ENCODE measurements at regions not wholly inside any gene's neighbourhood (a gene's known extent, or its start where the extent isn't known, plus 50 kb on each side); places are given as distances from the start of the nearest gene placed in this dataset.
A peak's percentile ranks its signal among the peaks of the same experiment; 100 is the strongest.

DNA sequence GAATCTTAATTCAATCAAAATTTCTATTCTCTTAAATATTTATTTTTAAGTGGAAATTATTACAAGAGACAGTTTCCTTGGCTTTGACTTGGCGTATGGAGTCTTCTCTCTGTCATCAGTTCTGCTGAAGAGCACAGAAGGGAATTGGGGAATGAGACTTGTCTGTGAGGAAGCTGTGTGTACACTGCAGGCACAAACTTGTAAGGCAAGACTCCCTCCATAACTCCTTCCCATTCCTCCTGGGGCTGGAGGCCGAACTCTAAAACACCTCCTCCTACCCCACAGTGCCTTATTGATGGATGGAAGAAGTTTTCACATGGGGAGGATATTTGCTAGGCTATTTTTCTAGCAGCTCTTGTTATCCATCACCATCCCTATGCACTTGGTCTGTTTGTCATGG, 187.4 kb upstream of the ELL2 start:
- no peak overlapping the region for H3K4me3 ChIP-seq (ENCODE audit: low read depth, low read length)
- no peak for DNase-seq (ENCODE audit: low read depth)

DNA sequence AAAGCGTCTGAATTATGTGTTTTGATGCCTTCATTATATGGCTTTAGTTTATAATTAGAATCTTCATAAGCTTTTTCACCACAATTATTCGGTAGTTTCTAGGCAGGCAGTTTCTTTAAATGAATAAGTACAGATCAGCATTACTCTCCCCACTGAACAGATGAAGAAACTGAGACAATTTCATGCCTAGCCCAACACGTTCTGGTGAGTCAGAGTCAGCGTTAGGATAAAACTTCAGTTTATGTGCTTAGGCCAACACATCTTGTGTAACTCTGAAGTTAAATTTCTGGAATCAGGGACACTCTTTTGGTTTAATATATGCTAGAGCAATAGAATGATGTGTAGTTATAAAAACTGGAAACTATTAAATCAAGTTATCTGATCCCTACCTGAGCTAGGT, 186.7 kb upstream of the ELL2 start:
- DNase-seq (ENCODE audit: low read depth): no peak
- no peak overlapping the region for H3K4me3 ChIP-seq (ENCODE audit: low read depth, low read length)

GRCh38 chr5:96147866-96148265, 186.2 kb upstream of the ELL2 start:
- DNase-seq (ENCODE audit: low read depth): no peak
- H3K4me3 ChIP-seq (ENCODE audit: low read depth, low read length): no peak overlapping the region

DNA sequence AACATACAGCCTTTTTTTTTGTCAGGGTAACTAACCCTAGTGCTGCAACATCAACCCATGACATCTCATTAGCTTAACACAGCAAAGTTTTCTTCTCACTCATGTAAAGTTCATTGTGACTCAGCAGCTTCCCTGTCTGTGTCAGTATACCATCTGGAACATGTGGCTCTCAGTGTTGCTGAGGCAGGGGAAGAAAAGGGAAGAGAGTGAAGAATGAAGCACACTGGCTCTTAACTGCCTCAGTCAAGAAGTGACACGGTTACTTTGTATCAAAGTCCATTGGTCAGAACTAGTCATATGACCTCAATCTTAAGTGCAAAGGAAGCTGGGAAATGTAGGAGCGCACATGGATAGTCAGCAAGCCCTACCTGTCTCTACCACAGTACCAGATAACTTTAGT, 185.0 kb upstream of the ELL2 start:
- peak; percentile 74 for DNase-seq (ENCODE audit: low read depth)
- H3K4me3 ChIP-seq (ENCODE audit: low read depth, low read length): no peak overlapping the region

DNA sequence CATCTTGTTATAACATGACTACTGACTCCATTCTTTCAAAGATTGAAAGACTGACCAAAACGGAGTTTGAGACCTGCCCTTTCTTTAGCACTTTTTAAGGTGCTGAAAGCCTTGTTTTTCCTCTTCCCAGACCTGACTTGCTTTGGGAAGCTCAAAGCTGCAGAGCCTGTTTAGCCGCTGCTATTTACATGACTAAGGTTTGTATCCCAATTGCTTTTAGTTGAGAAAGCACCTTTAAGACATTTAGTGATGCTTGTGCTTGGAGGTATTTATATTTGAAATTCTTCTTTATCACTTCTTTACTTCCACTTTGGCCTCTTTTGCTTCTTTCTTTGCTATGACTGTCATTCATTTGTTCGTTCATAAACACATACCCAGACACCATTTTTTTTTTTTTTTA, 182.6 kb upstream of the ELL2 start:
- no peak for DNase-seq (ENCODE audit: low read depth)

GRCh38 chr5:96143450-96143849, 181.8 kb upstream of the ELL2 start:
- no peak overlapping the region for H3K4me3 ChIP-seq (ENCODE audit: low read depth, low read length)

More for the DNA sequence above, 182.6 kb upstream of the ELL2 start:
- H3K4me3 ChIP-seq (ENCODE audit: low read depth, low read length): no peak overlapping the region

DNA sequence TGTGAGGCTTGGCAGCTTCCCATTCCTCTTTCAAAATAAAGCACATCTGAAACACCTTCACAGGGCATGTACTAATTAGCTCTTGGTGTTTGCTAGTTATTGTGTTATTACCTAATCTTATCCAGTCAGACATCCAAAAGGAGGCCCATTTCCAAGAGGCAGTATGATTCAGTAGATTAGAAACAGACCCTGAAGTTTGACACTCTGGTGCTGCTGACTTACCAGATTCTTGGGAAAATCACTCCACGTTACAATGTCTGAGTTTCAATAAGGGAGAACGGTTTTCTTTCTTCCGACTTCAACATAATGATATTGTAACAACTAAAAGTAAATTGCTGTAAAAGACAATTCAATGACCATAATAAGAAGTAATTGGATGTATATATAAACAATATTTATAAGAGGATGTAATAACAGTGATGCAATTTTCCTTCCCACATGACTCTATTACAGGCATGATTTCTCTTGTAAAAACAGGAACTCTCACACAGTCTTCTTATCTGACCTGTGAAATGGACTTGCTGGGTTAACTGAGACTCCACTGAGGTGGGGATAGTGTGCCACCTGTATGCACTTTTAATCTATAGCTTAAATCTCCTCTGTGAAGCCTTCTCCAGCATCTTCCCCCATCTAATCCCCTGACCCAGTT, 181.3 kb upstream of the ELL2 start:
- DNase-seq (ENCODE audit: low read depth): peak; percentile 34
- no peak overlapping the region for H3K4me3 ChIP-seq (ENCODE audit: low read depth, low read length)

More at GRCh38 chr5:96143450-96143849, 181.8 kb upstream of the ELL2 start:
- no peak for DNase-seq (ENCODE audit: low read depth)

GRCh38 chr5:96142184-96142781, 180.6 kb upstream of the ELL2 start:
- no peak overlapping the region for H3K4me3 ChIP-seq (ENCODE audit: low read depth, low read length)
- DNase-seq (ENCODE audit: low read depth): no peak

GRCh38 chr5:96141749-96142148, 180.1 kb upstream of the ELL2 start:
- H3K4me3 ChIP-seq (ENCODE audit: low read depth, low read length): no peak overlapping the region
- DNase-seq (ENCODE audit: low read depth): no peak

GRCh38 chr5:96140496-96140895, 178.8 kb upstream of the ELL2 start:
- no peak for DNase-seq (ENCODE audit: low read depth)
- H3K4me3 ChIP-seq (ENCODE audit: low read depth, low read length): no peak overlapping the region

GRCh38 chr5:96140084-96140483, 178.4 kb upstream of the ELL2 start:
- DNase-seq (ENCODE audit: low read depth): no peak
- H3K4me3 ChIP-seq (ENCODE audit: low read depth, low read length): no peak overlapping the region

- no peak overlapping the region for H3K4me3 ChIP-seq (ENCODE audit: low read depth, low read length)
- DNase-seq (ENCODE audit: low read depth): no peak
Measured at GRCh38 chr5:96134886-96135285, 173.2 kb upstream of the ELL2 start.

- no peak overlapping the region for H3K4me3 ChIP-seq (ENCODE audit: low read depth, low read length)
- no peak for DNase-seq (ENCODE audit: low read depth)
Measured at GRCh38 chr5:96133341-96134079, 171.9 kb upstream of the ELL2 start.

DNA sequence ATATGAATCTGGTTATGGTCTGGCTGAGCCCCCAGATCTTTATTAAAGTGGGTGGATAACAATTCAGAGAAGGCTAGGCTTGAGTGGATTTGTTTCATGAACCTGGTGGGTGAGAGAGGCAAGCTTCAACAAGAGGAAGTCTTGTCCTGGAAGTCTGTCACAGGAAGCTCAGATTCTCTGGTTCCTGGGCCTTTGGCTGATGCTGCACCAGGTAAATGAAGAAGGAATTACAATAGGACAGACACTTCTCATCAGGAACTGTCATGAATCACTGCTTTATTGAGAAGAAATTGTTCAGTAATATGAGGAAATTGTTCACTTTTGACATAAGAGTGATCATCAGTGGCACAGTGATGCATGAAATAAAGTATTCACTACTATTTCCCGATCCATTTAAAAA, 167.6 kb upstream of the ELL2 start:
- H3K4me3 ChIP-seq (ENCODE audit: low read depth, low read length): no peak overlapping the region
- no peak for DNase-seq (ENCODE audit: low read depth)

DNA sequence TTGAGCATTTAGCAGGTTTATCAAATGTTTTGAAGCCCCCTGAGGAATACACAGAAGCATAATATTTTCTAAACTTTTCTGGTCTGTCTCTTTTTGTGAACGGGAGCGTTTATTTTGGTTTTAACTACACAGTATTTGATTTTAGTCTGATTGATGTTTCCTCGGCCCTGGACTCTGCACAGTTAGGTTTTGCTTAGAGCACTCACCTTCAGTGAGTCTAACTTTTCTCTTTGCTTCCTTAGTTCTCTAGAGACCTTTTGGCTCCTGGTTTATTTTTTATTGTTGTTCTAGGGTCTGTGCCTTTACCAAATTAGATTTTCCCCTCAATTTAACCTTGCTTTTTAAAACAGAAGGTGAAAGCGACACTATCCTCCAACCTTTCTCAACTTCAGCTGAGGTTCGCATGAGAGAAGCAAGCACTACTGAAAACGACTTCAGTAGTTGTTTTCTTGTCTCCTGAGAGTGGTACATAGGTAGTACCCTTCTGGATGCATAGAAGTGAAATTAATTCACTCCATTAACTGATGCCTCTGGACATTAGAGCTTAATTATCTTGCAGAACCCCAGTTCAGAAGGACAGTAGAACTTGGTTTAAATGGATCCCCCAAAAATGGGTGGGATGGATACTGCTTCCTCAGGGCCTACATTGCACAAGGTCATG, 166.7 kb upstream of the ELL2 start:
- H3K4me3 ChIP-seq (ENCODE audit: low read depth, low read length): no peak overlapping the region
- DNase-seq (ENCODE audit: low read depth): no peak

DNA sequence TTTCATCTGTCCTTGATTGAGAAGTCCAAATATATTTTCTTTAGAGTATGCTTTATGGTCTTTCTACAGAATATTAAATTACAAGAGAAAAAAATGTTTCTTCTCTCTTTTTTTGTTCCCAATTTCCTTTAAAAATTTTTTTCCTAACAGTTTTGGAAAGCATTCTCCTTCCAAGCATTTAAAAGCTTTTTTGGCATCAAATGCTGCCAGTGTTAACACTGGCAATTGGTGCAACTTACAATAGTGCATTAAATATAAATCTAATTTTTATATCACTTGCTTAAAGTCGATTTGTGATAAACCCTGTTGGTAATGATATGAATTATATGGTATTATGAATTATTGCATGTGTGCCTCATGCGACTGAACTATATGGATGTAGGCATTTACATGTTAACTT, 165.9 kb upstream of the ELL2 start:
- H3K4me3 ChIP-seq (ENCODE audit: low read depth, low read length): no peak overlapping the region
- DNase-seq (ENCODE audit: low read depth): no peak

- H3K4me3 ChIP-seq (ENCODE audit: low read depth, low read length): no peak overlapping the region
- no peak for DNase-seq (ENCODE audit: low read depth)
Measured at GRCh38 chr5:96125231-96125891, 163.7 kb upstream of the ELL2 start.

DNA sequence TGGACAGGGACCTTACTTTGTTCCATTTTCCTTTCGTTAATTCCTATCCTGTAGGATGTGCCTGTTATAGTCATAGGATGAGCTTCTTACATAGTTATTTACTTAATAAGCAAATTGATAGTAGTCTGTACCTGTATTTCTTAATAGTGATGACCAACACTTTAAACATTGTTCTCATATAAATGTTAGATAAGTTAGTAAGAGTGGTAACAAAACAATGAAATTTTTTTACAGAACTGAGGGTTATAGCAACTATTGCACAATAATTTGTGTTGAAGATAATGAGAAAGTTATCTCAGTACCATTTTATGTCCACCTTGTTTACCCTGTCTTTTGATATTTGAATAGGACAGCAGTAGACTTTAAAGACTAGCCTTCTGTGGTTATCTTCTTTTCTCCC, 162.9 kb upstream of the ELL2 start:
- no peak for DNase-seq (ENCODE audit: low read depth)
- H3K4me3 ChIP-seq (ENCODE audit: low read depth, low read length): no peak overlapping the region

- no peak for DNase-seq (ENCODE audit: low read depth)
- no peak overlapping the region for H3K4me3 ChIP-seq (ENCODE audit: low read depth, low read length)
Measured at GRCh38 chr5:96123418-96123817, 161.8 kb upstream of the ELL2 start.

- DNase-seq (ENCODE audit: low read depth): no peak
- H3K4me3 ChIP-seq (ENCODE audit: low read depth, low read length): no peak overlapping the region
Measured at GRCh38 chr5:96121364-96121763, 159.7 kb upstream of the ELL2 start.
